Ovary (tissue), 7 donors: ENCODE measurements at regions not wholly inside any gene's neighbourhood (a gene's known extent, or its start where the extent isn't known, plus 50 kb on each side); places are given as distances from the start of the nearest gene placed in this dataset.

Experiments used
- DNase-seq, 5 donors: peaks; one replicate each; pipeline ENCODE4 v3.0.0-alpha.2; 2019 to 2020
- H3K27ac ChIP-seq, 2 donors: fragments of 200-600 bp; one replicate each; pipeline versions ENCODE4 v1.5.1 to v1.8.0; 2019 to 2022
- H3K27me3 ChIP-seq: fragments of 200-600 bp; one replicate; pipeline ENCODE4 v1.8.0; 2022
- H3K36me3 ChIP-seq: fragments of 200-600 bp; sonication (generic); one replicate; pipeline ENCODE4 v1.5.1; 2019
- H3K4me1 ChIP-seq: one replicate; pipeline ENCODE4 v1.8.1; 2013; ENCODE audit warnings: mild to moderate bottlenecking, moderate library complexity; ENCODE audit not compliant: insufficient read depth
- H3K4me3 ChIP-seq: fragments of 200-600 bp; sonication (generic); one replicate; pipeline ENCODE4 v1.5.1; 2017
- H3K9me3 ChIP-seq, 2 donors: fragments of 200-600 bp in 1 of 2; sonication (generic) in 1 of 2; one replicate each; pipeline versions ENCODE4 v1.5.1 to v1.8.1; 2013 to 2019; ENCODE audit warnings: mild to moderate bottlenecking in 1 of 2, moderate library complexity in 1 of 2
- EP300 ChIP-seq: sonication (generic); formaldehyde crosslinking; IDR thresholded peaks from one replicate; pipeline ENCODE4 v1.6.1; 2017; ENCODE audit warnings: antibody characterized with exemption
- POLR2A ChIP-seq: fragments of 450-650 bp; IDR thresholded peaks from one replicate; pipeline ENCODE4 v1.6.1; 2017; ENCODE audit warnings: antibody characterized with exemption, mild to moderate bottlenecking, moderate library complexity
- WGBS, 3 donors: extraction: QIAGEN DNeasy Blood & Tissue Kit in 1 of 3; methylation state at CpG; one replicate each; pipeline versions ENCODE4 v1.1.5 to v1.1.7; 2013 to 2017; 5-methylcytosine and 5-hydroxymethylcytosine counted together
- intact Hi-C, 4 donors: fragments of 100-400 bp; cut with DNase I; formaldehyde crosslinking; loops; one replicate each; pipeline versions ENCODE4 v1.11.0 to v1.15.1; 2022 to 2023
- TF ChIP-seq, protein P1 (sequence below), 3 donors: fragments of 450-650 bp in 2 of 3; fragments of 200-600 bp in 1 of 3; IDR thresholded peaks; one replicate each; pipeline versions ENCODE4 v1.5.1 to v1.8.0; 2016 to 2022; ENCODE audit warnings: antibody characterized with exemption in 3 of 3, mild to moderate bottlenecking in 1 of 3
- donor health status: DM: no; HTN: no; CAD: no; lungs with moderate emphysema.
- donor health status: DM: no; HTN: no; CAD: no.
- donor health status: Bipolar disorder and iron deficiency.
- donor health status: DM: no; HTN: no; CAD: no.
- donor health status: DM: yes; HTN: yes; CAD: no.

DNA sequence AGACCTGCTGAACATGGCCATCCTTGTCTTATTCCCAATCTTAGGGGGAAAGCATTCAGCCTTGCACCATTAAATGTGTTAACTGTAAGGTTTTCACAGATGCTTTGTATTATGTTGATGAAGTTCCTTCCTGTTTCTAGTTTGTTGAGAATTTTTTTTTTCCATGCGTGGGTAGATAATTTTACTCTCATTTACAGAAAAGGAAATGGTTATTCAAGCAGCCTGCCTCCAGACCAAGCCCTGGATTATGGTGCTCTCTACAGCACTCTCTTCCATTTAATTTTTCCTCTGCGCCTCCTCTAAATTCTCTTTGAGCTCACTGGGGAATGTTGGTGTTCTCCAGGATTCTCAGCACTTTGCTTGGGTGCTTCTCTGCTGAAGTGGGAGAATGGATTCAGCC lies 179.3 kb upstream of the PZP start:
- H3K27ac ChIP-seq: no peak overlapping the region
- intact Hi-C loops: no loop called here
- TF ChIP-seq, protein P1, sequence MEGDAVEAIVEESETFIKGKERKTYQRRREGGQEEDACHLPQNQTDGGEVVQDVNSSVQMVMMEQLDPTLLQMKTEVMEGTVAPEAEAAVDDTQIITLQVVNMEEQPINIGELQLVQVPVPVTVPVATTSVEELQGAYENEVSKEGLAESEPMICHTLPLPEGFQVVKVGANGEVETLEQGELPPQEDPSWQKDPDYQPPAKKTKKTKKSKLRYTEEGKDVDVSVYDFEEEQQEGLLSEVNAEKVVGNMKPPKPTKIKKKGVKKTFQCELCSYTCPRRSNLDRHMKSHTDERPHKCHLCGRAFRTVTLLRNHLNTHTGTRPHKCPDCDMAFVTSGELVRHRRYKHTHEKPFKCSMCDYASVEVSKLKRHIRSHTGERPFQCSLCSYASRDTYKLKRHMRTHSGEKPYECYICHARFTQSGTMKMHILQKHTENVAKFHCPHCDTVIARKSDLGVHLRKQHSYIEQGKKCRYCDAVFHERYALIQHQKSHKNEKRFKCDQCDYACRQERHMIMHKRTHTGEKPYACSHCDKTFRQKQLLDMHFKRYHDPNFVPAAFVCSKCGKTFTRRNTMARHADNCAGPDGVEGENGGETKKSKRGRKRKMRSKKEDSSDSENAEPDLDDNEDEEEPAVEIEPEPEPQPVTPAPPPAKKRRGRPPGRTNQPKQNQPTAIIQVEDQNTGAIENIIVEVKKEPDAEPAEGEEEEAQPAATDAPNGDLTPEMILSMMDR (IDR thresholded peaks at IDR 0.05): no peak
- no peak for TF ChIP-seq EP300
- H3K36me3 ChIP-seq: no peaks in the 10 kb centered on the region
- no peaks in the 10 kb centered on the region for H3K27me3 ChIP-seq
- H3K4me3 ChIP-seq: no peak overlapping the region
- no peak for DNase-seq
- no peaks in the 10 kb centered on the region for H3K9me3 ChIP-seq
- 41 to 52% (median 41%) methylated on average over 2 of the region's 2 CpGs for WGBS, 3 donors
- peaks cover 8% of the 10 kb centered on the region for H3K4me1 ChIP-seq

DNA sequence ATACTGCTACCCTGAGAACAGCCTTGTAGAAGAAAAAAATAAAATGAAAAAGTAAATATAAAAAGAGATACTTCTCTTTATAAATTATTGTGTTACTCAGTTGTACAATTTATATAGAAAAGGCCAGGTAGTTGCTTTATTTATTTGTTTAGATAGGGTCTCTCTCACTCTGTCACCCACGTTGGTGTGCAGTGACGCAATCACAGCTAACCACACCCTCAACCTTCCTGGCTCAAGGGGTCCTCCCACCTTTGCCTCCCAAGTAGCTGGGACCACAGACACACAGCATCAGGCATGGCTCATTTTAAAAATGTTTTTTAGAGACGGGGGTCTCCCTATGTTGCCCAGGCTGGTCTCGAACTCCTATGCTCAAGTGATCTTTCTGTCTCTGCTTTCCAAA lies 175.4 kb upstream of the PZP start:
- Histone ChIP-seq H3K36me3 (no peaks in the 10 kb centered on the region), H3K4me1 (peaks cover 5% of the 10 kb centered on the region), H3K9me3 (no peaks in the 10 kb centered on the region), H3K27me3 (no peaks in the 10 kb centered on the region), H3K27ac (no peak overlapping the region), H3K4me3 (no peak overlapping the region)
- TF ChIP-seq POLR2A (no peak), EP300 (no peak)
- TF ChIP-seq, protein P1 (IDR thresholded peaks at IDR 0.05): no peak
- WGBS, 3 donors: 57 to 78% (median 73%) methylated on average over 4 of the region's 4 CpGs
- DNase-seq: no peak
- intact Hi-C loops: no loop called here

DNA sequence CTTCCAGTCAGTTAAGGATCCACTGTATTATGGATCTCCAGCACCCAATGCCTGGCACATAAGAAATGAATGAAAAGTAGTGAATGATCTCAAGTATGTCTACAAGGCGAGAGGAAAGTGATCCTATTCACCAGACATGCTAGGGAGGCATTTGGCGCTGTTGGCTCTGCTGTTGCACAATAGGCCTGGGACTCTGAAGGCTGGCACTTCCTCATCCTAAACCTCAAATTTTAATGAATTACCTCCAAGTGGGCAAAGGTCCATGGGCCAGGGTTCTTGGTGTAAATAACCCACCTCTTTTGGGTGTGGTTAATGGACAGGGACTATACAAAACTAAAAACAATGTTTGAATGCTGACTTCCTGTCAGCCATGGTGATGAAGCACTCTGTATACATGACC lies 173.4 kb upstream of the PZP start:
- intact Hi-C loops: no loop called here

DNA sequence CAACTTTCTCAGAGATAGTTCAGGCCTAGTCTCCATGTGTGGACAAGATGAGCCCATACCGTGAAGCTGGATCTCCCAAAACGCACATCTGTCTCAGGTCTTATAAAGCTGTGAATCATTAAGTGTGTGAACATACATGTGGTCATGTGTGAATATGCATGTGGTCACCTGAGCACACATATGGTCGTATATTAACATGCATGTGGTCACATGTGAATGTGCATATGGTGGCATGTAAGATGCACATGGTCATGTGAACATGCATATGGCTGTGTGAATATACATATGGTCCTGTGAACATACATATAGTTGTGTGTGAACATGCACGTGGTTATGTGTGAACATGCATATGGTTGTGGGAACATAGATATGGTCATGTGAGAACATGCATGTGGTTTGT lies 172.5 kb upstream of the PZP start:
- no peaks in the 10 kb centered on the region for H3K4me1 ChIP-seq
- no peaks in the 10 kb centered on the region for H3K36me3 ChIP-seq
- no peak overlapping the region for H3K27ac ChIP-seq
- H3K27me3 ChIP-seq: no peaks in the 10 kb centered on the region
- TF ChIP-seq EP300 (no peak), POLR2A (no peak)
- TF ChIP-seq, protein P1 (IDR thresholded peaks at IDR 0.05): no peak
- DNase-seq: no peak
- 90 to 95% (median 95%) methylated on average over 4 of the region's 4 CpGs for WGBS, 3 donors
- no peak overlapping the region for H3K4me3 ChIP-seq
- intact Hi-C loops: no loop called here
- no peaks in the 10 kb centered on the region for H3K9me3 ChIP-seq

More for the DNA sequence above, 173.4 kb upstream of the PZP start:
- H3K4me3 ChIP-seq: no peak overlapping the region
- no peaks in the 10 kb centered on the region for H3K4me1 ChIP-seq
- H3K27ac ChIP-seq: no peak overlapping the region
- H3K9me3 ChIP-seq: no peaks in the 10 kb centered on the region
- no peaks in the 10 kb centered on the region for H3K27me3 ChIP-seq
- TF ChIP-seq, protein P1 (IDR thresholded peaks at IDR 0.05): no peak
- TF ChIP-seq EP300 (no peak), POLR2A (no peak)
- no peaks in the 10 kb centered on the region for H3K36me3 ChIP-seq
- 91 to 97% (median 94%) methylated on average over 2 of the region's 2 CpGs for WGBS, 3 donors
- no peak for DNase-seq
